Nephron progenitor cell (in vitro differentiated cells): ENCODE measurements at regions not wholly inside any gene's neighbourhood (a gene's known extent, or its start where the extent isn't known, plus 50 kb on each side); places are given as distances from the start of the nearest gene placed in this dataset.
A peak's percentile ranks its signal among the peaks of the same experiment; 100 is the strongest.

Source experiments
- DNase-seq: peaks from one replicate; pipeline ENCODE4 v3.0.0; 2021
- H3K27ac Mint-ChIP-seq: 2 replicates; pipeline ENCODE4 v1.8.0; 2021; ENCODE audit warnings: mild to moderate bottlenecking, moderate library complexity, mixed read lengths
- H3K27me3 Mint-ChIP-seq: 2 replicates; pipeline ENCODE4 v1.8.0; 2021; ENCODE audit warnings: mild to moderate bottlenecking, low read depth, mixed read lengths; ENCODE audit not compliant: poor library complexity
- H3K36me3 Mint-ChIP-seq: 2 replicates; pipeline ENCODE4 v1.8.0; 2021; ENCODE audit warnings: low read depth, mixed read lengths
- H3K4me1 Mint-ChIP-seq: 2 replicates; pipeline ENCODE4 v1.8.0; 2021; ENCODE audit warnings: mixed read lengths
- H3K4me3 Mint-ChIP-seq: 2 replicates; pipeline ENCODE4 v1.8.0; 2021; ENCODE audit warnings: mild to moderate bottlenecking, moderate library complexity, mixed read lengths
- H3K9me3 Mint-ChIP-seq: 2 replicates; pipeline ENCODE4 v1.8.0; 2021; ENCODE audit warnings: mild to moderate bottlenecking, moderate library complexity, mixed read lengths
- TF ChIP-seq, protein P1 (sequence below): fragments of 200-600 bp; sonication (generic); IDR thresholded peaks from 2 replicates; pipeline ENCODE4 v1.5.0; 2021; ENCODE audit warnings: antibody characterized with exemption

GRCh38 chr12:86675197-86675596, 419.0 kb upstream of the MGAT4C start:
- H3K27ac Mint-ChIP-seq: no peak overlapping the region

DNA sequence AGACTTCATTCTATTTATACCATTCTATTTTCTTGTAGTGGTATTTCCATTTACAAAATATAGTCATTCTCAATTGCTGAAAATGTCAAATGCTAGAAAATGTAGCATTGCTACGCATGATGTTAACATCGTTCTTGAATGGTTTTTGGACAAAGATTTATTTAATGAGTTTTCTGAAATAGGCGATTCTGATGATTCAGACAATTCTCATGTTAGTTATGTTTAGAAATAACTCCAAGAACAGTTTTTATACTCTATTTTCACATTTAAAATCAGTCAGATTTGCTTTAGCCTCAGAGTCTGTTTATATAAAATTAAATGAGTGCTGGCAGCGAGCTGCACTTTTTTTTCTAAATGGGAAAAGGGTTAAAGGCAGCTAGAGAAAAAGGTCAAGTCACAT, 414.8 kb upstream of the MGAT4C start:
- no peak for DNase-seq
- H3K36me3 Mint-ChIP-seq: no peaks in the 10 kb centered on the region
- peaks cover 4% of the 10 kb centered on the region for H3K27me3 Mint-ChIP-seq
- no peaks in the 10 kb centered on the region for H3K9me3 Mint-ChIP-seq
- H3K27ac Mint-ChIP-seq: no peak overlapping the region
- H3K4me1 Mint-ChIP-seq: no peaks in the 10 kb centered on the region
- H3K4me3 Mint-ChIP-seq: no peak overlapping the region
- TF ChIP-seq, protein P1, sequence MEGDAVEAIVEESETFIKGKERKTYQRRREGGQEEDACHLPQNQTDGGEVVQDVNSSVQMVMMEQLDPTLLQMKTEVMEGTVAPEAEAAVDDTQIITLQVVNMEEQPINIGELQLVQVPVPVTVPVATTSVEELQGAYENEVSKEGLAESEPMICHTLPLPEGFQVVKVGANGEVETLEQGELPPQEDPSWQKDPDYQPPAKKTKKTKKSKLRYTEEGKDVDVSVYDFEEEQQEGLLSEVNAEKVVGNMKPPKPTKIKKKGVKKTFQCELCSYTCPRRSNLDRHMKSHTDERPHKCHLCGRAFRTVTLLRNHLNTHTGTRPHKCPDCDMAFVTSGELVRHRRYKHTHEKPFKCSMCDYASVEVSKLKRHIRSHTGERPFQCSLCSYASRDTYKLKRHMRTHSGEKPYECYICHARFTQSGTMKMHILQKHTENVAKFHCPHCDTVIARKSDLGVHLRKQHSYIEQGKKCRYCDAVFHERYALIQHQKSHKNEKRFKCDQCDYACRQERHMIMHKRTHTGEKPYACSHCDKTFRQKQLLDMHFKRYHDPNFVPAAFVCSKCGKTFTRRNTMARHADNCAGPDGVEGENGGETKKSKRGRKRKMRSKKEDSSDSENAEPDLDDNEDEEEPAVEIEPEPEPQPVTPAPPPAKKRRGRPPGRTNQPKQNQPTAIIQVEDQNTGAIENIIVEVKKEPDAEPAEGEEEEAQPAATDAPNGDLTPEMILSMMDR: no peak

More at GRCh38 chr12:86675197-86675596, 419.0 kb upstream of the MGAT4C start:
- Mint-ChIP-seq H3K9me3 (peaks cover 4% of the 10 kb centered on the region), H3K27me3 (peaks cover 3% of the 10 kb centered on the region), H3K4me1 (no peaks in the 10 kb centered on the region), H3K4me3 (no peak overlapping the region), H3K36me3 (no peaks in the 10 kb centered on the region)
- TF ChIP-seq, protein P1: no peak
- DNase-seq: no peak

DNA sequence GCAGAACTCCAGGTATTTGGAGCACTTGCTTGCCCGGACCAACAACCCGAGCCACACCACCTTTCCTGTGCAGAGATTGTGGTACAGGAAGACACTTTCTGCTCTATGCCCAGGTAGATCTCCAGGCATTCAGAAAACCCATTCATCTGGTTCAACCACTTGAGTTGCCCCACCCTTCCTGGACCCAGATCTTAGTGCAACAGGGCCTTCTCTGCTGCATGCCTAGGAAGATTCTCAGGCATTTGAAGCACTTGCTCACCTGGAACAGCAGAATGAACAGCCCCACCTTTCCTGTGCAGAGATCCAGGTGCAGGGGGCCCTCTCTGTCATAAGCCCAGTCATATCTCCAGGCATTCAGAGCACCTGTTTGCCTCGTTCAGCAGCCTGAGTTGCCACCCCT, 412.8 kb upstream of the MGAT4C start:
- Mint-ChIP-seq H3K9me3 (no peaks in the 10 kb centered on the region), H3K4me3 (no peak overlapping the region), H3K27me3 (peaks cover 4% of the 10 kb centered on the region), H3K36me3 (no peaks in the 10 kb centered on the region), H3K27ac (no peak overlapping the region), H3K4me1 (peaks cover 4% of the 10 kb centered on the region)
- TF ChIP-seq, protein P1: no peak
- no peak for DNase-seq

GRCh38 chr12:86666316-86666715, 410.1 kb upstream of the MGAT4C start:
- Mint-ChIP-seq H3K4me3 (no peak overlapping the region), H3K36me3 (no peaks in the 10 kb centered on the region), H3K9me3 (no peaks in the 10 kb centered on the region), H3K4me1 (peaks cover 23% of the 10 kb centered on the region), H3K27ac (no peak overlapping the region), H3K27me3 (peaks cover 11% of the 10 kb centered on the region)
- TF ChIP-seq, protein P1: no peak
- no peak for DNase-seq

DNA sequence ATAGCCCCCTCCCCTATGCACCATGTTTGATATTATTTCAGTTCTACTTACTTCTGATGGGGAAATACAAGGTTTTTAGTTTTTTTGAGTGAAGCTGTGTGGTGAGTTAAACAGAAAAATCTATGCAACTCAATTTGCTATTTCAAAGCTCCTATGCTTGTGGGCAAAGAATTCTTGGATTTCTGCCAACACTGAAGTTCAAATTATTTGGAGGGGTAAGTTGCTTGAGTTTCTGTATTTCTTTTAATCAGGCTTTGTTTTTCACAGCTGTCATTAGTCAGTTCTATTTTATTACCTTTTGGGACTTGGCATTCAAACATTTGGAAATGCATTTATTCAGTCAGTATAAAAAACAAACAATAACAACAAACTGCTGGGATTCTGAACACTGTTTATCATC, 407.5 kb upstream of the MGAT4C start:
- H3K27me3 Mint-ChIP-seq: peaks cover 11% of the 10 kb centered on the region
- no peaks in the 10 kb centered on the region for H3K9me3 Mint-ChIP-seq
- DNase-seq: no peak
- H3K36me3 Mint-ChIP-seq: no peaks in the 10 kb centered on the region
- H3K27ac Mint-ChIP-seq: no peak overlapping the region
- no peak overlapping the region for H3K4me3 Mint-ChIP-seq
- TF ChIP-seq, protein P1: no peak
- peaks cover 45% of the 10 kb centered on the region for H3K4me1 Mint-ChIP-seq

- no peak for DNase-seq
- H3K9me3 Mint-ChIP-seq: no peaks in the 10 kb centered on the region
- peak overlapping the region; percentile 88 for H3K27ac Mint-ChIP-seq
- H3K36me3 Mint-ChIP-seq: no peaks in the 10 kb centered on the region
- H3K4me1 Mint-ChIP-seq: peaks cover 48% of the 10 kb centered on the region
- H3K4me3 Mint-ChIP-seq: no peak overlapping the region
- TF ChIP-seq, protein P1: no peak
- peaks cover 8% of the 10 kb centered on the region for H3K27me3 Mint-ChIP-seq
Observed at GRCh38 chr12:86663173-86663572, 407.0 kb upstream of the MGAT4C start.
